Stimulated activated CD8-positive, alpha-beta memory T cell treated with anti-CD3 and anti-CD28 coated beads, Interleukin-7, amount 100 ng/mL, for 24 hours (primary cell): ENCODE measurements at regions not wholly inside any gene's neighbourhood (a gene's known extent, or its start where the extent isn't known, plus 50 kb on each side); places are given as distances from the start of the nearest gene placed in this dataset.
"Not testable (repeated sequence)": the region's sequence is repeated elsewhere in the genome, so short reads cannot be mapped to it uniquely, and the experiment has no call there.

Source experiments
- DNase-seq: peaks from one replicate; pipeline ENCODE4 v3.0.0-alpha.2; 2020; ENCODE audit warnings: low read depth

DNA sequence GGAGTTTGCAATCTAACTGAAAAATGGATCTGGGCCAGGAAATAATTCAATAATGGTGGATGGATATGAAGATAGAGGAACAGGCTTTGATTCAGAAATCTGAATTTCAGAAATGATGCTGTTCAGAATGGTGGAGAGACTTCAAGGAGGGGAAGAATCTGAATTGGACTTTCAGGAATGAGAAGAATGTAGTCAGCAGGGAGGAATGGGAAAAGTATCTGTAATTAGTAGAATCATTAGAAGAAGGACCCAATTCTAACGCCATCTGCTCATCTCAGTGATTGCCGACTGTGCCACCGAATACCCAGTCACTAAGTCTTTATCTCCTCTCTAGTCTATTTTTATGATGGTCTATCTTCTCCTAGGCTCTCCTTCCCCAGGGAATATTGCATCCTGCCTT, 363.2 kb downstream of the GALC start:
- no peak for DNase-seq

DNA sequence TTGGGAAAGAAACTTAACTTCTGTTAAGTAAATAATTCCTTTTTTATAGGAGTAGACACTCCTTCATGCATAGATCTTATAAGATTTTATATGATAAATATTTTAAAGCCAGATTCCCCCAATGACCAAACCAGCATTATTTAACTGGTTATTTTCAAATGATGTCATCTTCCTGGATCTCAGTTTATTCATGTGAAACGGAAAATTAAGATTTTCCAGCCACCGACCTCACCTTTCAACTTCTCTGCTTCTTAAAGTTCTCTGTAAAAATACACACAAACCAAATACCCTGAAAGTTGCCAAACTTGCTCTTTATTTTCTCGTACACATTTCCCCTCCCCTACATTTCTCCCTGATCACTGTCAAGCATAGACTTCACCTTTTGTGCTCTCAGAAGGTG, 364.2 kb downstream of the GALC start:
- no peak for DNase-seq

- no peak for DNase-seq
These were observed 364.9 kb downstream of the GALC start for GRCh38 chr14:87628129-87628528.

- no peak for DNase-seq
These were observed 366.7 kb downstream of the GALC start for GRCh38 chr14:87626266-87626665.

DNA sequence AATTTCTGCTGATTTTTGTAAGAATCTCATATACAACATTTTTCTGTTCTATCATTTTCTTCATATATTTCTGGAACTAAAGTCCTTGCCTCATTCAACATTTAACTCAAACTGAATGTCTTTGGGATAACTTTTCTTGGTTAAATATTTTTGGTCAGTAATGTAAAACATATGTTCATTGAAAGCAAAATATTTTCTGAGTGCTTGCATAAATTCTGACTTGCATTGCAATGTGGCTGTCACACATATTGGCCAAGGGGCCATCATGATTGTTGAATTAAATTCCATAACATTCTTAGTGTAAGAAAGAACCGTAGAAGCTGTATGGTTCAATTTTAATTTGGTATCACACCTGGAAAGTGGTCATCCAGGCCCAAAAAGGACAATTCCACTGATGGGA, 369.4 kb downstream of the GALC start:
- no peak for DNase-seq

DNA sequence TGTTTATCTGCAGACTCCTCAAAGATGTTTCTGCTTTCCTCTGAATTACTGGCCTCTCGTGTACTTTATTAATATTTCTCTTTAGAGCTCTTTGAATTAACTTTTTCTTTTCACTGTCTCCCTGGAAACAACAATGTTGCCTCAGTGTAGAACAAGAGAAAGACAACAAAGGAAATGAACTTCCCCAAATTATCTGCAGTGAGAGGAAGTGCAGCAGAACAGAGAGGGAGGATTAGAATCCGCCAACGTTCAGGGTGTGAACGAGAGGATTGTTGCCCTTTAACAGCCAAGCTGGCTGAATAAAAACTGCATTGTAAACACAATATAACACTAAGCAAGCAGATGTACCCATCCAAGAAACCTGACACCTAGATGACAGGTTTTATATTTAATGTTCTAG, 375.9 kb downstream of the GALC start:
- no peak for DNase-seq

DNA sequence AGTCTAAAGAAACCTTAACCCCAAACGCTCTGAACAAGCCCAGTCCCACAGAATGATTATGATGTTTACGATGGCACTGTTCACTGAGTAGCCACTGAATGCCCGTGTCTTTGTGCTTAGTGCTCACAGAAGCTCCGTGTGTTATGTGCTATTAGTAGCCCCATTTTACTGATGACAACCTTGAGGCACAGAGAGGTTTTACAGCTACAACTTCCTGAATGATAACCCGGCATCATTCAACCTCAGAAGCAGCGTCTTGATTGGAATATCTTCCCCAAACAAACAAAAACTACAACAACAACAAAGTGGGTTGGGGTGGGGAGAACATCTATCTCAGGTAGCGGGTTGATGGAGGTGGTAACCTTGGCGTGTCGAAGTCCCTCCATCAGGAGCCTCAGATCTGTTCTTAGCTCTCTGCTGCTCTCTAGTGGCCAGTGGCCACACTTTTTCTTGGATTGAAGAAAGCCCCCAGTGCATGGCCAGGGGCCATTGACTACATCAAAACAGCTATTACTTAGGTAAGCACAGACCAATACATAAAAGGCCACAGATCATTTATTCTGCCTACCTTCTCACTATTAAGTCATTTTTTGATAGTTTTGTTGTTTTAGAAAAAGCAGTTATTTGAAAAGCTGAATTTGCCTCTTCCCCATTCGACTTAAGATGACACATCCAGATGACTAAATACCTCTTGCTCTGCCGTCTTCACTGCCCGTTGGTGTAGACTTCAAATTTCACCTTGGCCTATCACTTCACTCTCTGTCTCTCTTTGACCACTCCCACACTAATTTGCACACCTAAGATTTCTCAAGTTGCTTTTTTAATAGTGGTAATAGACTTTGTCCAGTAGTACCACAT, 376.9 kb downstream of the GALC start:
- DNase-seq: no peak

GRCh38 chr14:87615047-87615446, 377.9 kb downstream of the GALC start:
- DNase-seq: no peak

- DNase-seq: no peak
These were observed 379.1 kb downstream of the GALC start for GRCh38 chr14:87613881-87614280.

GRCh38 chr14:87607056-87607455, 385.9 kb downstream of the GALC start:
- not testable (repeated sequence) for DNase-seq

DNA sequence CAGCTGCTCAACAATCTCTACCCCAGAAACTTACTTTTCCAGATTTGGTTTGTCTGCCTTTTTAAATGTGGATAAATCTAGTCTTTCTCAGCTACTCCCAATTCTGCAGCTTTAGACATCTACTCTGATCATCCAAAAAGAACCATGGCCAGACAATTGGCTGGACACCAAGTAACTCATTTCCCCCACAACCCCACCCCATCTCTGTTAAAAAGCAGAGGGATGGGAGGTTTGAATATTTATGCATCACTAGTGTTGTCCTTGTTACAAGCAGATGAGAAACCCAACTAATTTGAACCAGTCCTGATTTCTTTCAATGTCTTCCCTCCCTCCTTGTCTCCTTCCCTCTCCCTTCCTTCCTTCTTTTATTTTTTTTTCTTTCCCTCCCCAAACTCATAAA, 391.9 kb downstream of the GALC start:
- DNase-seq: no peak

DNA sequence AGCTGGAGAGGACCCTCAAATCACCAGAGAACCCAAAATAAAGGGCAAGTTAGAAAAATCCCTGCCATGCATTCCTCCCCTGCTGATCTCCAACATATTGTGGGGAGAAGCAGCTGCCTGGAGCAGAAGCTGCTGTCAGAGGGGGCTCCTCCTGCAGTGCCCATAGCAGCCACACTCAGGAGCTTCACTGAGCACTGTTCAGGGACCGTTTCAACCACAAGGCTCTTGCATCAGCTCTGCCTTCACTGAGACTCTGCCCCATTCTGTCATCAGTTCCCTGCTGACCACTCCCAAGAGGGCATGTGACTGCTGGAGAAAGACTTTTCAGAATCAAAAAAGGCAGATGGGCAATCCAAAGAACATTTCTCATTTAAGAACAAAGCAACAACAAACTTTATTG, 392.7 kb downstream of the GALC start:
- DNase-seq: no peak

DNA sequence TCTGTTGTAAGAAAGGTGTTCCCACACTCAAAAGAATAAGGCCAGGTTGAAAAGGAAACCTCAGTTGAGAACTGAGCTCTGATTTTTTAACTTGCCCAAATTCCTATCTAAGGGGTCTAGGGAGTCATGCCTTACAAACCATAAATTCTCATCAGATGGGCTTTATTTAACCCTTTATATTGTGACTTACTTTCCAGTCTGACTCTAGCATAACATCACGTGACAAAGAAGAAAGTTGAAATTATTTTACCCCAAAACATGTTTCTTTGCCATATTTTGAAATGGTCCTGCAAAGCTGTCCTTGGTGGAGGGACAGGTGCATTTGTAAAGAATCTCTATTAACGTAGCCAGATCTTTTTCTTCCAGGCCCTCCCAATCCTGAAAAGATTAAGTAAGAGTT, 411.7 kb downstream of the GALC start:
- DNase-seq: no peak

DNA sequence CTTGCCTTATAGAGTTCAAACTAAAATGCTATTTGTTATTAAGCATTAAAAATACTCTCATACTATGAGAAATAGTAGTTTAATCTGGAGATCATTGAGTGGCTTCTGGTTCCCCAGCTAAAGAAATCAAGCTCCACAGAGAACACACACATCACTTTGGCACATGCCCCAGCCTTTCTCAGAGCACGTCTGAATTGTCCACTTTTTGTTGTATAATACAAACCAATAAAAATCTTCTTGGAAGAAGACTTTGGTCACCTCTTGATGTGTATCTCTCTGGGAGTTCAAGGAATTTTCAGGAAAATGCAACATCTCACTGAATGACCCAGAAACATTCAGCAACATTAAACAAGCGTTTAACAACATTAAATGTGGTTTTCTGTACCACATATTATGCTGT, 413.9 kb downstream of the GALC start:
- DNase-seq: no peak

DNA sequence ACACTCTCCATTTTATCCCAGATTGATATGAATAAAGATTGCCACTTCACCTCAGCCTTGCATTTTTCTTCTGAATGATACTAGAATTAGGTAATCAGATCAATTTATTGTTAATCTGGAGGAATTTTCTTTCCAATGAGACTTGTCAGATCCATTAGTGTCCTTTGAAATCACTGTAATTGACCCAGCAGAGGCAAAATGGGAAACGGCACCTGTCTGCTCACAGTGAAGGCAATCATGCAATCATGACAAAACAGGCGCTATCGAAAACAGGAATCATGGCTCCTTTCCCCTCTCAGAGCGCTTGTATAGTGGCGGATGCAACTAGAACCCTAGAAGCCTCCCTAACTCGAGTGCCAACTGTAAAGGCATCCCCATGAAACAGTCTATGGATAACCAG, 417.6 kb downstream of the GALC start:
- DNase-seq: no peak

DNA sequence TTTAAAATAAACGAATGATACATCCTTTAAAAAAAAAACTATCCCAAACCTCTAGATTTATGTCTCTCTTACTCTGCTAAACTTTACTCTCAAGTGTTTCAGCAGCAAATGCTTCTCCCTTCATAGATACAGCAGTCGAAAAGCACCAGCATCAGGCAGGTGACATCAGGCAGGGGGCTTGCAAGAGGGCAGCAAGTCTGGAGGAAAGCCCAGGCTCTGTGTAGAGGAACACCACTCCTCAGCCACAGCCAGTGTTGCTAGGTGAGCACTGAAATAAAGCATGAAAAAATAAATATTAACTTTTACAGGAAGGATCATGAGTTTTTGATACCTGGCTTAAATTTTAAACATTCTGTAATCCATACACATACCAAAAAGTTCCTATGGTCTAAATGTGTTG, 419.4 kb downstream of the GALC start:
- no peak for DNase-seq

- DNase-seq: no peak
These were observed 425.2 kb downstream of the GALC start for GRCh38 chr14:87567618-87568295.

DNA sequence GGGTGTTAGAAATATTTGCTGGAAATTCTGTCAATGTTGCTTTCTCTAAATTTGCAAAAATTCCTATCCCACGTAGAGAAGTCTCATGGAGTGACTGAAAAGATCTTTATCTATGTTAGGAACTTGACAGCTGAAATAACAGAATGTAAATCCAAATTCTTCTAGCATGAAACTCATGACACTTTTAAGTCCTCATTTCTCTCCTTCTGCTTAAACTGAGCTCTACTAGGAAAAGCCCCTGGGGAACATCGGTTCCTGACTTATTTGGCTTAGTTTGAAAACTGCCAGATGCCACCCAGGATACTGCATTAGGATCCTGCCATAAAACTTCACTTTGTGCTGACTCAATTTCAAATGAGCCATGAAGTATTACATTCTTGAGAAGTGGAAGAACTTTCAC, 426.0 kb downstream of the GALC start:
- DNase-seq: no peak

DNA sequence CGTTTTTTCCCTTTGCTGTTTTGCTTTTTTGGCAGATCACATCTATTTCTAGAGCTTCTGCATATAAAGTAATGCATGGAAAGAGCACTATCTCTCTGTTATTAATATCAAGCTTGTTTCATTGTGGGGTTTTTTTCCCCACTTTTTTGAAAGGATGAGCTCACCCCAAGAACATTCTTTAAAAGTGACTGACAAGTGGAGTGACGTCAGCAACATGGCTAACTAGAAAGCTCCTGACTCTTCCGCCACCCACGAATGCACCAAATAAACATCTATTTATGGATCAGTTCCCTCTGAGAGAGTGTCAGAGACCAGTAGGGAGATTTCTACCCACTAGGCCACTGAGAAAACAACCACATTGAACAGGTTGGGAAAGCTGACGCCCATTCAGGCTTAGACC, 445.4 kb downstream of the GALC start:
- no peak for DNase-seq

GRCh38 chr14:87542288-87542687, 450.7 kb downstream of the GALC start:
- no peak for DNase-seq

DNA sequence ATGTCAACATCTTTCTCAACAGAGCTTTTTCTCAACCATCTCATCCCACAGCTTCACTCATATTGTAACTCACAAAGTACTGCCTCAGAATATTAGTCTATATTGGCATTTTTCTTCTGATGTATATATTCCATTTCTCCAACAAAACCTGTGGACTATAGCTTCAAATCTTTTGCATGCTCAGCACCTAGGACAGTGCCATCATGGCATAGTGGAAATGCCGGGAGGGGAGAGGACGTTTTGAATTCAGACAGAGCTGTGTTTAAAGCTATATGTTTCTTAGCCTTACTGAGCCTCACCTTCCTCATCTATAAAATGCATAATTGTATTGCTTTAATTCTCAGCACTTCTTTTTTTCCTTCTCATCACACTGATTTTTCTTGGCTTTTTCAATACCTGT, 452.6 kb downstream of the GALC start:
- DNase-seq: no peak

DNA sequence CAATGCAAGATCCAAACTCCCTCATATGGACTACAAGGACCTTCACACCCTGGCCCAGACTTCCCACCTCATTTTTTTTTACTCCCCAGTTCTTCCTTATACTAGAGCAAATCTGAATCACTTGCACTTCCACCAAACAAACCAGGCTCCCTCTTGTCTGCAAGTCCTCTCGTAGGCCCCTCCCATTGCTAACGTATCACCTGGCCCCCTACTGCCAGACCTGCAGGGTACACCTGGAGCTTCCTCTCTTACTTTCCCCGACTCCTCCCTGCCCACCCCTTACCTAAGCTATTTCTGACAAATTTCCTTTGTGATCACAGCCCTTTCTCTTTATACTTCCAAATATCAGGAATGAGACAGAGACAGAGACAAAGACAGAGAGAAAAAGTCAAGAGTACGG, 463.9 kb downstream of the GALC start:
- no peak for DNase-seq

DNA sequence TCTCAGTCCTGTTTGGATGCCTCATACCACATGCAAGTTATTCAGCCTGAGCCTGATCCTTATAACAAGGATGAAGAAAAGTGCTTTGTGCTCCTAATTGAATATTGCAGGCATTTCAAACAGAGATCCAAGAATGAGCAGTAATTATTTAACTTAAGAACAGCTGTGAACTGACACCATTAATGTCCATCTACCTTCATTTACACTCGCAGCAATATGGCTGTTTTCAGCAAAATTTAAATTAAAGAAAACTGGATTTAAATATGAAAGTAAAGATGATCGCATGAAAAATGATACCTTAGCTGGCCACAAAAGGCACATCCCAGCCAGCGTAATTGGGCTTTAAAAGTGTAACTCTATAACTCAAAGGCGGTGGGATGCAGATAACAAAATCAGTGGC, 466.3 kb downstream of the GALC start:
- no peak for DNase-seq

DNA sequence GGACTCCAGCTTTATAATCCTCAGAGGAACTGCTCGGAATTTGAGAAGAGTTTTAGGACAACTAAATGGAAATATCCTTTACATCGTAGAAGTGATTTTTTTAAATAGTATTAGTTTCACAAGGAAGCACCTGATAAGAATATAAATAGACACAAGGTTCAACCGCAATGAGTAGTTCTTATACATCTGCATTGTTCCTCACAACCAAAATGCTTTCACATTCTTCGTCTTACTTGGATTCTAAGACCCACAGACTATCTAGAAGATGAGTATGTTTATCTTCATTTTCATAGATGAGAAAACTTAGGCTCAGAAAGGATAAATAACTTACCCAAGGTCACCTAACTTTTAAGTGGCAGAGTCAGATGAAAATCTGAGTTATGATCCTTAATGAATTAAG, 469.0 kb downstream of the GALC start:
- DNase-seq: no peak
